ENCODE measurements at regions not wholly inside any gene's neighbourhood (a gene's known extent, or its start where the extent isn't known, plus 50 kb on each side); places are given as distances from the start of the nearest gene placed in this dataset.

DNA sequence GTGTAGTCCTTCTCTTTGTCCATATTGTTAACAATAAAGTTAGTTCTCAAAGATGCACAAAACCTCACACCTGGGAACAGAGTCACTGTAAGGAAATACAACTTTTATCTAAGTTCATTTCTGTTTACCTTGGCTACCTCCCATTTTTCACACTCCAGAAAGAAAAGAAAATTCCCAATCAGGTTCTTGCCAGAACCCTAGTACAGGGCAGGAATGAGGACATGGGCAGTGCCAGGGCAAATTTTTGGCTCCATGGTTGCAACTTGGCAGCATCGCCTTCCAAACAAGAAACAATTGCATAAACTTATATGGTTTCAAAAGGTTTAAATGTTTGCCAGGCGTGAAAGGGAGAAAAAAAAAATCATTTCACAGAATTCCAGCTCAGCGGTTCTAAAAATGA is 296.3 kb upstream of the PRKD1 start:
- TF ChIP-seq POLR2A (IDR thresholded peaks at IDR 0.05; ENCODE audit: low read depth, low read length) (no peak), JUNB (IDR thresholded peaks at IDR 0.05) (no peak), MXI1 (IDR thresholded peaks at IDR 0.05; ENCODE audit: low read depth, low read length) (no peak), CHD1 (IDR thresholded peaks at IDR 0.05; ENCODE audit: low read depth, low read length) (no peak)

Measured in GM12878 (cell line).